IPS-18a (cell line): ENCODE measurements at regions not wholly inside any gene's neighbourhood (a gene's known extent, or its start where the extent isn't known, plus 50 kb on each side); places are given as distances from the start of the nearest gene placed in this dataset.

Experiments
- H3K27ac ChIP-seq: one replicate; pipeline ENCODE4 v1.5.1; 2013; ENCODE audit warnings: low read length
- H3K27me3 ChIP-seq: one replicate; pipeline ENCODE4 v1.6.1; 2013; ENCODE audit warnings: mild to moderate bottlenecking, low read length; ENCODE audit not compliant: control insufficient read depth, insufficient read depth
- H3K36me3 ChIP-seq: one replicate; pipeline ENCODE4 v1.6.1; 2013; ENCODE audit warnings: low read depth, low read length; ENCODE audit not compliant: control insufficient read depth
- H3K4me1 ChIP-seq: one replicate; pipeline ENCODE4 v1.6.1; 2013; ENCODE audit warnings: low read depth, low read length; ENCODE audit not compliant: control insufficient read depth
- H3K4me3 ChIP-seq: one replicate; pipeline ENCODE4 v1.5.1; 2013; ENCODE audit warnings: low read length
- H3K9ac ChIP-seq: one replicate; pipeline ENCODE4 v1.6.1; 2013; ENCODE audit warnings: mild to moderate bottlenecking, low read length, moderate library complexity
- H3K9me3 ChIP-seq: one replicate; pipeline ENCODE4 v1.6.1; 2013; ENCODE audit warnings: low read depth, low read length; ENCODE audit not compliant: control insufficient read depth

GRCh38 chr20:11013801-11014200 is 340.0 kb upstream of the JAG1 start:
- Histone ChIP-seq H3K27me3 (no peaks in the 10 kb centered on the region), H3K9ac (no peak overlapping the region), H3K36me3 (no peaks in the 10 kb centered on the region), H3K4me1 (no peaks in the 10 kb centered on the region), H3K27ac (no peak overlapping the region), H3K9me3 (no peaks in the 10 kb centered on the region), H3K4me3 (no peak overlapping the region)

- Histone ChIP-seq H3K27ac (no peak overlapping the region), H3K4me3 (no peak overlapping the region), H3K9ac (no peak overlapping the region), H3K27me3 (no peaks in the 10 kb centered on the region), H3K9me3 (no peaks in the 10 kb centered on the region), H3K4me1 (no peaks in the 10 kb centered on the region), H3K36me3 (no peaks in the 10 kb centered on the region)
These were observed 341.6 kb upstream of the JAG1 start for GRCh38 chr20:11015440-11015839.

GRCh38 chr20:11017446-11017845 is 343.6 kb upstream of the JAG1 start:
- Histone ChIP-seq H3K9me3 (no peaks in the 10 kb centered on the region), H3K9ac (no peak overlapping the region), H3K36me3 (no peaks in the 10 kb centered on the region), H3K27ac (no peak overlapping the region), H3K4me3 (no peak overlapping the region), H3K27me3 (no peaks in the 10 kb centered on the region), H3K4me1 (no peaks in the 10 kb centered on the region)

GRCh38 chr20:11018668-11019170 is 344.9 kb upstream of the JAG1 start:
- no peaks in the 10 kb centered on the region for H3K4me1 ChIP-seq
- peaks cover 3% of the 10 kb centered on the region for H3K9me3 ChIP-seq
- H3K27me3 ChIP-seq, result no peaks in the 10 kb centered on the region
- no peak overlapping the region for H3K4me3 ChIP-seq
- no peak overlapping the region for H3K9ac ChIP-seq
- H3K36me3 ChIP-seq, result no peaks in the 10 kb centered on the region
- H3K27ac ChIP-seq, result no peak overlapping the region

GRCh38 chr20:11020712-11021111 is 346.9 kb upstream of the JAG1 start:
- Histone ChIP-seq H3K36me3 (no peaks in the 10 kb centered on the region), H3K4me1 (no peaks in the 10 kb centered on the region), H3K9ac (no peak overlapping the region), H3K27me3 (no peaks in the 10 kb centered on the region), H3K27ac (no peak overlapping the region), H3K9me3 (peaks cover 3% of the 10 kb centered on the region), H3K4me3 (no peak overlapping the region)

- Histone ChIP-seq H3K27ac (no peak overlapping the region), H3K9ac (no peak overlapping the region), H3K9me3 (peaks cover 3% of the 10 kb centered on the region), H3K4me1 (no peaks in the 10 kb centered on the region), H3K4me3 (no peak overlapping the region), H3K27me3 (no peaks in the 10 kb centered on the region), H3K36me3 (no peaks in the 10 kb centered on the region)
These were observed 353.4 kb upstream of the JAG1 start for GRCh38 chr20:11027224-11027623.

GRCh38 chr20:11030351-11030750 is 356.6 kb upstream of the JAG1 start:
- Histone ChIP-seq H3K27me3 (no peaks in the 10 kb centered on the region), H3K27ac (no peak overlapping the region), H3K4me3 (no peak overlapping the region), H3K9ac (no peak overlapping the region), H3K4me1 (no peaks in the 10 kb centered on the region), H3K9me3 (no peaks in the 10 kb centered on the region), H3K36me3 (no peaks in the 10 kb centered on the region)

GRCh38 chr20:11031300-11031699 is 357.5 kb upstream of the JAG1 start:
- no peak overlapping the region for H3K27ac ChIP-seq
- no peaks in the 10 kb centered on the region for H3K9me3 ChIP-seq
- H3K4me1 ChIP-seq, result no peaks in the 10 kb centered on the region
- no peak overlapping the region for H3K4me3 ChIP-seq
- no peaks in the 10 kb centered on the region for H3K36me3 ChIP-seq
- H3K9ac ChIP-seq, result no peak overlapping the region
- H3K27me3 ChIP-seq, result no peaks in the 10 kb centered on the region

- no peaks in the 10 kb centered on the region for H3K36me3 ChIP-seq
- no peak overlapping the region for H3K9ac ChIP-seq
- no peaks in the 10 kb centered on the region for H3K9me3 ChIP-seq
- H3K27me3 ChIP-seq, result no peaks in the 10 kb centered on the region
- H3K27ac ChIP-seq, result no peak overlapping the region
- no peaks in the 10 kb centered on the region for H3K4me1 ChIP-seq
- no peak overlapping the region for H3K4me3 ChIP-seq
These were observed 358.8 kb upstream of the JAG1 start for GRCh38 chr20:11032611-11033010.

- no peaks in the 10 kb centered on the region for H3K9me3 ChIP-seq
- H3K4me1 ChIP-seq, result no peaks in the 10 kb centered on the region
- no peak overlapping the region for H3K9ac ChIP-seq
- no peak overlapping the region for H3K4me3 ChIP-seq
- H3K27me3 ChIP-seq, result no peaks in the 10 kb centered on the region
- H3K27ac ChIP-seq, result no peak overlapping the region
- H3K36me3 ChIP-seq, result no peaks in the 10 kb centered on the region
These were observed 360.2 kb upstream of the JAG1 start for GRCh38 chr20:11034025-11034424.

- Histone ChIP-seq H3K27ac (no peak overlapping the region), H3K4me3 (no peak overlapping the region), H3K9me3 (no peaks in the 10 kb centered on the region), H3K36me3 (no peaks in the 10 kb centered on the region), H3K9ac (no peak overlapping the region), H3K4me1 (no peaks in the 10 kb centered on the region), H3K27me3 (no peaks in the 10 kb centered on the region)
These were observed 361.4 kb upstream of the JAG1 start for GRCh38 chr20:11035211-11035610.

- Histone ChIP-seq H3K27me3 (no peaks in the 10 kb centered on the region), H3K9ac (no peak overlapping the region), H3K9me3 (no peaks in the 10 kb centered on the region), H3K4me1 (no peaks in the 10 kb centered on the region), H3K36me3 (no peaks in the 10 kb centered on the region), H3K27ac (no peak overlapping the region), H3K4me3 (no peak overlapping the region)
These were observed 367.6 kb upstream of the JAG1 start for GRCh38 chr20:11041396-11041795.
